ENCODE measurements at regions not wholly inside any gene's neighbourhood (a gene's known extent, or its start where the extent isn't known, plus 50 kb on each side); places are given as distances from the start of the nearest gene placed in this dataset.

DNA sequence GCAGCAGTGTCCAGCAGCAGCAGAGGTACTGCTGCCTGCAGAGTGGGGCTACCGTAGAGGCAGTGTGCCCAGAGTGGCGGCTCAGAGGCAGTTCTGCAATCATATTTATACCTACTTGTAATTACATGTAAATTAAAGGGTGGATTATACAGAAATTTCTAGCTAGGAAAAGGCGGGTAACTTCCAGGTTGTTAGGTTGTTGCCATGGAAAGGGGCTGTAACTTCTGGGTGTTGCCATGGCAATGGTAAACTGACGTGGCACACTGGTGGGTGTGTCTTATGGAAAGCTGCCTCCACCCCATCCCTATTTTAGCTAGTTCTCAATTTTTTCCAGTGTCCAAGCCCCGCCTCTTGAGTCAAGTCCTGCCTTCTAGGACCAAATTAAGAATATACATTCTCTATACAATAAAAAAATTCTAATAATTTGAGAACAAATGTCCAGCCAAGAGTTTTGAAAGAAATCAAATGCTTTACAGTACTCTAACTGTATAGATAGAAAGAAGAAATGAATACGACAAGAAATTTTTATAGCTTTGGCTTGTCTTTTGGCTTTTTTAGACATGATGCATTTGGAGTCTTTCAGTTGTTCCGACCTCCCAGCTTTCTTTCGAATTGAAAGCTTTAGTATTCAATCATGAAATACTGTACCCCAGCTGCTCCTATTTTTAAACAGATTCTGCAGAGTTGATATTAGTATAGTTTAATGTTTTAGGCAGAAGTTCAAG lies 816.6 kb downstream of the DIAPH3 start:
- TF ChIP-seq, protein P1, sequence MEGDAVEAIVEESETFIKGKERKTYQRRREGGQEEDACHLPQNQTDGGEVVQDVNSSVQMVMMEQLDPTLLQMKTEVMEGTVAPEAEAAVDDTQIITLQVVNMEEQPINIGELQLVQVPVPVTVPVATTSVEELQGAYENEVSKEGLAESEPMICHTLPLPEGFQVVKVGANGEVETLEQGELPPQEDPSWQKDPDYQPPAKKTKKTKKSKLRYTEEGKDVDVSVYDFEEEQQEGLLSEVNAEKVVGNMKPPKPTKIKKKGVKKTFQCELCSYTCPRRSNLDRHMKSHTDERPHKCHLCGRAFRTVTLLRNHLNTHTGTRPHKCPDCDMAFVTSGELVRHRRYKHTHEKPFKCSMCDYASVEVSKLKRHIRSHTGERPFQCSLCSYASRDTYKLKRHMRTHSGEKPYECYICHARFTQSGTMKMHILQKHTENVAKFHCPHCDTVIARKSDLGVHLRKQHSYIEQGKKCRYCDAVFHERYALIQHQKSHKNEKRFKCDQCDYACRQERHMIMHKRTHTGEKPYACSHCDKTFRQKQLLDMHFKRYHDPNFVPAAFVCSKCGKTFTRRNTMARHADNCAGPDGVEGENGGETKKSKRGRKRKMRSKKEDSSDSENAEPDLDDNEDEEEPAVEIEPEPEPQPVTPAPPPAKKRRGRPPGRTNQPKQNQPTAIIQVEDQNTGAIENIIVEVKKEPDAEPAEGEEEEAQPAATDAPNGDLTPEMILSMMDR (IDR thresholded peaks at IDR 0.05), result no peak
- TF ChIP-seq POLR2A (IDR thresholded peaks at IDR 0.05), result no peak

Measured in sigmoid colon (tissue), 3 donors.